ENCODE measurements at regions not wholly inside any gene's neighbourhood (a gene's known extent, or its start where the extent isn't known, plus 50 kb on each side); places are given as distances from the start of the nearest gene placed in this dataset.

- TF ChIP-seq CTCF (IDR thresholded peaks at IDR 0.05): no peak
Measured at GRCh38 chr6:47180633-47181032, 129.1 kb downstream of the TNFRSF21 start.

- no peak for TF ChIP-seq CTCF (IDR thresholded peaks at IDR 0.05)
Measured at GRCh38 chr6:47179286-47179685, 130.4 kb downstream of the TNFRSF21 start.

GRCh38 chr6:47175656-47176055, 133.5 kb upstream of the ADGRF1 start:
- TF ChIP-seq CTCF (IDR thresholded peaks at IDR 0.05): no peak

GRCh38 chr6:47174502-47175023, 132.4 kb upstream of the ADGRF1 start:
- TF ChIP-seq CTCF (IDR thresholded peaks at IDR 0.05): no peak

- no peak for TF ChIP-seq CTCF (IDR thresholded peaks at IDR 0.05)
Measured at GRCh38 chr6:47170617-47170947, 128.4 kb upstream of the ADGRF1 start.

GRCh38 chr6:47169785-47170616, 127.9 kb upstream of the ADGRF1 start:
- TF ChIP-seq CTCF (IDR thresholded peaks at IDR 0.05): no peak

- TF ChIP-seq CTCF (IDR thresholded peaks at IDR 0.05): no peak
Measured at GRCh38 chr6:47168180-47168579, 126.0 kb upstream of the ADGRF1 start.

All from LNCAP (cell line).